Uterus (tissue), 3 donors: ENCODE measurements at regions not wholly inside any gene's neighbourhood (a gene's known extent, or its start where the extent isn't known, plus 50 kb on each side); places are given as distances from the start of the nearest gene placed in this dataset.

Experiments
- DNase-seq, 2 donors: peaks; one replicate each; pipeline ENCODE4 v3.0.0-alpha.2; 2019 to 2020
- H3K27ac ChIP-seq, 2 donors: fragments of 200-600 bp; sonication (generic); 1 replicate in 1 of 2; 2 replicates in 1 of 2; pipeline ENCODE4 v1.5.1; 2016 to 2018
- H3K27me3 ChIP-seq, 2 donors: fragments of 200-600 bp; sonication (generic); one replicate each; pipeline ENCODE4 v1.5.1; 2018 to 2019; ENCODE audit warnings: control low read depth in 1 of 2
- H3K36me3 ChIP-seq, 2 donors: fragments of 200-600 bp; sonication (generic); one replicate each; pipeline ENCODE4 v1.5.1; 2019; ENCODE audit warnings: control low read depth in 1 of 2
- H3K4me1 ChIP-seq, 2 donors: fragments of 200-600 bp; sonication (generic); one replicate each; pipeline ENCODE4 v1.5.1; 2018 to 2019; ENCODE audit warnings: control low read depth in 1 of 2
- H3K4me3 ChIP-seq, 2 donors: fragments of 200-600 bp; sonication (generic); 1 replicate in 1 of 2; 2 replicates in 1 of 2; pipeline ENCODE4 v1.5.1; 2018 to 2019; ENCODE audit warnings: mild to moderate bottlenecking in 1 of 2
- H3K9me3 ChIP-seq, 2 donors: fragments of 200-600 bp; sonication (generic); one replicate each; pipeline ENCODE4 v1.5.1; 2019; ENCODE audit warnings: control low read depth in 1 of 2
- POLR2A ChIP-seq, 2 donors: fragments of 450-650 bp; IDR thresholded peaks; one replicate each; pipeline ENCODE4 v1.6.1; 2016; ENCODE audit warnings: antibody characterized with exemption in 2 of 2, mild to moderate bottlenecking in 1 of 2, moderate library complexity in 1 of 2
- intact Hi-C: fragments of 100-400 bp; cut with DNase I; formaldehyde crosslinking; loops from one replicate; pipeline ENCODE4 v1.15.1; 2023; ENCODE audit warnings: low total_unique reads
- TF ChIP-seq, protein P1 (sequence below), 4 experiments: fragments of 200-600 bp in 2 of 4; fragments of 450-650 bp in 2 of 4; sonication (generic) in 2 of 4; IDR thresholded peaks; one replicate each; pipeline ENCODE4 v1.5.1; 2016 to 2019; ENCODE audit warnings: antibody characterized with exemption in 4 of 4, mild to moderate bottlenecking in 2 of 4, moderate library complexity in 1 of 4
- donor health status: DM: yes; HTN: yes; CAD: no.

DNA sequence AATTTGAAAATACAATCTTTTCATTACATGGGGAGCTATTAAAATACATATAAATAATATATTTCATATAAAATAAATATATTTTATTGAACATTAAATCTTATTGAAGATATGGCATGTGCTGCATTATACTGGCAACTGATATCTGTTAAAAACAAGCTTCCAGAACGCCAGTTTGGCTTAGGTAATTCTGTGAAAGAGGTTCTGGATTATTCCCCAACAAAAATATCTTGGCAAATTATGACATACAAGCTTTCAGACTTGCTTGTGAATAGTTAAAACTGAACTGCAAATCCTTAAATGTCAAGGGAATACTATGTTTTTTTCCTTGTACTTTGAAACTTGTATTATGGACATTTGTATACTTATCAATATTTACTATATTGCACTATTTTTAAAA lies 210.2 kb upstream of the LCORL start:
- DNase-seq = no peak
- TF ChIP-seq, protein P1, sequence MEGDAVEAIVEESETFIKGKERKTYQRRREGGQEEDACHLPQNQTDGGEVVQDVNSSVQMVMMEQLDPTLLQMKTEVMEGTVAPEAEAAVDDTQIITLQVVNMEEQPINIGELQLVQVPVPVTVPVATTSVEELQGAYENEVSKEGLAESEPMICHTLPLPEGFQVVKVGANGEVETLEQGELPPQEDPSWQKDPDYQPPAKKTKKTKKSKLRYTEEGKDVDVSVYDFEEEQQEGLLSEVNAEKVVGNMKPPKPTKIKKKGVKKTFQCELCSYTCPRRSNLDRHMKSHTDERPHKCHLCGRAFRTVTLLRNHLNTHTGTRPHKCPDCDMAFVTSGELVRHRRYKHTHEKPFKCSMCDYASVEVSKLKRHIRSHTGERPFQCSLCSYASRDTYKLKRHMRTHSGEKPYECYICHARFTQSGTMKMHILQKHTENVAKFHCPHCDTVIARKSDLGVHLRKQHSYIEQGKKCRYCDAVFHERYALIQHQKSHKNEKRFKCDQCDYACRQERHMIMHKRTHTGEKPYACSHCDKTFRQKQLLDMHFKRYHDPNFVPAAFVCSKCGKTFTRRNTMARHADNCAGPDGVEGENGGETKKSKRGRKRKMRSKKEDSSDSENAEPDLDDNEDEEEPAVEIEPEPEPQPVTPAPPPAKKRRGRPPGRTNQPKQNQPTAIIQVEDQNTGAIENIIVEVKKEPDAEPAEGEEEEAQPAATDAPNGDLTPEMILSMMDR (IDR thresholded peaks at IDR 0.05) = no peak
- TF ChIP-seq POLR2A (IDR thresholded peaks at IDR 0.05) = no peak
- intact Hi-C loops = no loop called here
- Histone ChIP-seq H3K9me3 (no peaks in the 10 kb centered on the region), H3K4me3 (no peak overlapping the region), H3K27ac (no peak overlapping the region), H3K27me3 (no peaks in the 10 kb centered on the region), H3K36me3 (no peaks in the 10 kb centered on the region), H3K4me1 (no peaks in the 10 kb centered on the region)

DNA sequence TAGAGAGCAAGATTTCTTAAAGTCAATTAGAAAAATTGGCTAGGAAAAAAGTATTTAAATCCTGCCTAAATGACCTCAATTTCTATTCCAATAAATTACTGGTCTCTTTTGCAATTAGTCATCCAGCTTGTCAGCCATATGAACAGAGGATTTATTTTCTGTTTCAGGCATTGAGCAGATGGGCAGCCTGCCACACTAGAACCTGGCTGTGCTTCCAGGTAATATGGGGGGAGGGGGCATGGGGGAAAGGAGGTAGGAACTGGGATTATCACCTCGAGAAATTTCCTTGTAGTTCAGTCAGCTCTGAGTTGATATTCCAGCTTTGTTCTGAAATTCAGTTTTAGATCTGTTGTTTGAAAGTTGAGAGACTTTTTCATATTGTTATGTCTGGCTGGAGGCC lies 206.3 kb upstream of the LCORL start:
- TF ChIP-seq, protein P1 (IDR thresholded peaks at IDR 0.05) = no peak
- TF ChIP-seq POLR2A (IDR thresholded peaks at IDR 0.05) = no peak
- no peak for DNase-seq
- Histone ChIP-seq H3K36me3 (no peaks in the 10 kb centered on the region), H3K9me3 (no peaks in the 10 kb centered on the region), H3K4me1 (no peaks in the 10 kb centered on the region), H3K27ac (no peak overlapping the region), H3K4me3 (no peak overlapping the region), H3K27me3 (no peaks in the 10 kb centered on the region)
- intact Hi-C loops = no loop called here

DNA sequence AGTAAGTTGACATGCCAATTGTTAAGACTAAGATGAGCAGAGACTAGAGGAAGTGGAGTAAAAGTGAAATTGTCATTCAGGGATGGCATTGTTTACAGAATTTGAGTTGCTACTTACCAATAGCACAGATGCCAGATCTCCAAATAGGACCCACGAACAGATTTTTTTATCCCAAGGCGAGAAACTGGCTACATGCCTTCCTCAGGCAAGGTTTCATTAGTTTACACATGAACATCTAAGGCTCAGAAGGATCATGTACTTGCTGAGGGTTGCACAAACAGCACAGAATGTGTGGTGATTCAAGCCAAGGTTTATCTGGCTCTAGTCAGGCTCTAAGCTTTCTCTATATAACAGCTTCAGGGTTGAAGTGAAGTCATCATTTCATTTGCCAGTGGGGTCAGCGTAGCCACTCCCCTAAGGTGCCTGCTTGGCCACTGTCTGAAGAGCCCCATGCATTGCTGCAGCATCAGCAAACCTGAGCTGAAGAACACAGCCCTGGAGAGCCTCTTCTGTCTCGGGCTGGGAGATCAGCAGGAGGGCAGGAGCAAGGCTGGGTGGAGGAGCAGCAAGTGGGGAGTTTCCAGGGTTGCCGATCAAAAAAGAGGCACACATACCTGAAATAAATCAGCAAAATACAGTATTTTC lies 193.0 kb upstream of the LCORL start:
- TF ChIP-seq, protein P1 (IDR thresholded peaks at IDR 0.05) = no peak
- TF ChIP-seq POLR2A (IDR thresholded peaks at IDR 0.05) = no peak
- Histone ChIP-seq H3K4me3 (no peak overlapping the region), H3K27me3 (no peaks in the 10 kb centered on the region), H3K27ac (no peak overlapping the region), H3K9me3 (no peaks in the 10 kb centered on the region), H3K36me3 (no peaks in the 10 kb centered on the region), H3K4me1 (no peaks in the 10 kb centered on the region)
- DNase-seq = no peak
- intact Hi-C loops = no loop called here

DNA sequence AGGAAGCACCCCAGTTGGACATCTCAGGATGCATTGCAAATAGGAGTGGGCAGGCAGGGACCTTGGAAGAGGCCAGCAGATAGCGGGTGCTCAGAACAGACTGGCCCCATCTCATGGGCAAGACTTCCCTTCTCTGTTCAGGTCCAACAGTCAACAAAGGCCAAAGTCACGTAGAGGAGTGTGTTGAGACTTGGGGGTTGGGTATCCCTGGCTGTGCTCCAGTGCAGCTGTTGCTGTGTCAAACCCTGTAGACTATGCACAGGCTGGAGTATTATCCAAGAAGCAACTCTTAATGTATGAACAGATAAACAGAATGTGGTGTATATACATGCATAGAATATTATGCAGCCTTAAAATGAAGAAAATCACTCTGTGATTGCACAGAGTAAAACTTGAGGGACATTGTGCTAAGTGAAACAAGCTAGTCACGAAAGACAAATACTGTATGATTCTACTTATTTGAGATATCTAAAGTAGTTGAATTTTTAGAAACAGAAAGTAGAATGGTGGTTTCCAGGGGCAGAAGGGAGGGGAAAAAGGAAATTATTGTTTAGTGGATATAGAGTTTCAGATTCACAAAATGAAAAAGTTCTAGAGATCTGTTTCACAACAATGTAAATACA lies 192.1 kb upstream of the LCORL start:
- intact Hi-C loops = no loop called here
- Histone ChIP-seq H3K9me3 (no peaks in the 10 kb centered on the region), H3K27me3 (no peaks in the 10 kb centered on the region), H3K36me3 (no peaks in the 10 kb centered on the region), H3K27ac (no peak overlapping the region), H3K4me3 (no peak overlapping the region), H3K4me1 (no peaks in the 10 kb centered on the region)
- no peak for DNase-seq
- TF ChIP-seq, protein P1 (IDR thresholded peaks at IDR 0.05) = no peak
- TF ChIP-seq POLR2A (IDR thresholded peaks at IDR 0.05) = no peak

DNA sequence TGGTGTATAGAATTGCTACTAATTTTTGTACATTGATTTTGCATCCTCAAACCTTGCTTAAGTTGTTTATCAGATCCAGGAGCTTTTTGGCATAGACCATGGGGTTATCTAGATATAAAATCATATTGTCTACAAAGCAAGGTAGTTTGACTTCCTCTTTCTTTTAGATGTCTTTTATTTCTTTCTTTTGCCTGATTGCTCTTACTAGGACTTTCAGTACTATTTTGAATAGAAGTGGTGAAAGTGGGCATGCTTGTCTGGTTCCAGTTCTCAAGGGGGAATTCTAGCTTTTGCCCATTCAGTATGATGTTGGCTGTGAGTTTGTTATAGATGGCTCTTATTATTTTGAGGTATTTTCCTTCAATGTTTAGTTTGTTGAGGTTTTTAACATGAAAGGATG lies 187.9 kb upstream of the LCORL start:
- intact Hi-C loops = no loop called here
- DNase-seq = no peak

More for the DNA sequence above, 187.9 kb upstream of the LCORL start:
- Histone ChIP-seq H3K9me3 (no peaks in the 10 kb centered on the region), H3K27me3 (no peaks in the 10 kb centered on the region), H3K27ac (no peak overlapping the region), H3K4me3 (no peak overlapping the region), H3K36me3 (no peaks in the 10 kb centered on the region), H3K4me1 (no peaks in the 10 kb centered on the region)
- TF ChIP-seq, protein P1 (IDR thresholded peaks at IDR 0.05) = no peak
- TF ChIP-seq POLR2A (IDR thresholded peaks at IDR 0.05) = no peak
